Liver (tissue), 8 donors: ENCODE measurements at regions not wholly inside any gene's neighbourhood (a gene's known extent, or its start where the extent isn't known, plus 50 kb on each side); places are given as distances from the start of the nearest gene placed in this dataset.

ENCODE experiments used
- DNase-seq: peaks from one replicate; pipeline ENCODE4 v3.0.0-alpha.2; 2017; ENCODE audit warnings: low spot score
- H3K27ac ChIP-seq, 2 donors: one replicate each; pipeline ENCODE4 v1.7.0; 2013; ENCODE audit warnings: inconsistent platforms in 2 of 2, low read length in 2 of 2, control low read depth in 1 of 2, low read depth in 1 of 2, mild to moderate bottlenecking in 1 of 2
- H3K27me3 ChIP-seq, 4 donors: one replicate each; pipeline versions ENCODE4 v1.6.1 to v1.7.0; 2013; ENCODE audit warnings: low read length in 3 of 4, inconsistent platforms in 1 of 4, mild to moderate bottlenecking in 1 of 4, moderate library complexity in 1 of 4; ENCODE audit not compliant: control insufficient read depth in 4 of 4, insufficient read depth in 4 of 4
- H3K36me3 ChIP-seq, 4 donors: one replicate each; pipeline versions ENCODE4 v1.6.1 to v1.7.0; 2013; ENCODE audit warnings: low read length in 3 of 4, mild to moderate bottlenecking in 3 of 4, low read depth in 1 of 4, moderate library complexity in 1 of 4; ENCODE audit not compliant: control insufficient read depth in 4 of 4, insufficient read depth in 3 of 4
- H3K4me1 ChIP-seq, 4 donors: one replicate each; pipeline versions ENCODE4 v1.6.1 to v1.7.0; 2013; ENCODE audit warnings: low read length in 3 of 4, mild to moderate bottlenecking in 3 of 4, moderate library complexity in 1 of 4; ENCODE audit not compliant: control insufficient read depth in 4 of 4, insufficient read depth in 4 of 4
- H3K4me3 ChIP-seq, 3 donors: one replicate each; pipeline versions ENCODE4 v1.6.1 to v1.7.0; 2013; ENCODE audit warnings: low read length in 3 of 3, control low read depth in 1 of 3, low read depth in 1 of 3, mild to moderate bottlenecking in 1 of 3
- H3K9ac ChIP-seq, 2 donors: one replicate each; pipeline ENCODE4 v1.7.0; 2013; ENCODE audit warnings: low read length in 2 of 2, mild to moderate bottlenecking in 2 of 2, moderate library complexity in 2 of 2, control low read depth in 1 of 2, low read depth in 1 of 2
- H3K9me3 ChIP-seq, 4 donors: one replicate each; pipeline versions ENCODE4 v1.6.1 to v1.7.0; 2013; ENCODE audit warnings: low read length in 3 of 4; ENCODE audit not compliant: control insufficient read depth in 4 of 4
- EGR1 ChIP-seq, 2 donors: IDR thresholded peaks; 2 replicates each; pipeline ENCODE4 v1.6.1; 2016 to 2018; ENCODE audit warnings: antibody characterized with exemption in 2 of 2, low read depth in 2 of 2
- FOXA1 ChIP-seq: IDR thresholded peaks from 2 replicates; pipeline ENCODE4 v1.6.1; 2016; ENCODE audit warnings: antibody characterized with exemption
- HNF4A ChIP-seq, 2 donors: conservative IDR thresholded peaks; 2 replicates each; pipeline ENCODE4 v1.6.1; 2016; ENCODE audit warnings: antibody characterized with exemption in 2 of 2, mild to moderate bottlenecking in 2 of 2
- HNF4G ChIP-seq: IDR thresholded peaks from 2 replicates; pipeline ENCODE4 v1.6.1; 2016; ENCODE audit warnings: antibody characterized with exemption
- JUND ChIP-seq, 2 donors: IDR thresholded peaks; 2 replicates each; pipeline ENCODE4 v1.6.1; 2016; ENCODE audit warnings: antibody characterized with exemption in 2 of 2
- RAD21 ChIP-seq, 2 donors: IDR thresholded peaks; 2 replicates each; pipeline ENCODE4 v1.6.1; 2016; ENCODE audit warnings: antibody characterized with exemption in 2 of 2, mild to moderate bottlenecking in 2 of 2
- RXRA ChIP-seq, 2 donors: IDR thresholded peaks; 2 replicates each; pipeline ENCODE4 v1.6.1; 2017 to 2018; ENCODE audit warnings: antibody characterized with exemption in 2 of 2, mild to moderate bottlenecking in 1 of 2
- SP1 ChIP-seq: IDR thresholded peaks from 2 replicates; pipeline ENCODE4 v1.6.1; 2018; ENCODE audit warnings: antibody characterized with exemption, mild to moderate bottlenecking
- YY1 ChIP-seq: IDR thresholded peaks from 2 replicates; pipeline ENCODE4 v1.6.1; 2016; ENCODE audit warnings: antibody characterized with exemption, mild to moderate bottlenecking
- WGBS: extraction: QIAGEN DNeasy Blood & Tissue Kit; methylation state at CpG from one replicate; pipeline ENCODE4 v1.1.7; 2013; 5-methylcytosine and 5-hydroxymethylcytosine counted together
- TF ChIP-seq, protein P1 (sequence below): IDR thresholded peaks from 2 replicates; pipeline ENCODE4 v1.6.1; 2016; ENCODE audit warnings: antibody characterized with exemption
- TF ChIP-seq, protein P2 (sequence below): fragments of 150-350 bp; IDR thresholded peaks from 2 replicates; pipeline ENCODE4 v1.5.1; 2017; ENCODE audit warnings: improper control_type of control experiment, low read depth, low read length; ENCODE audit not compliant: missing input control
- donor health status: healthy.
- donor health status: healthy.
- donor health status: healthy.
- donor health status: healthy.
- donor health status: healthy.

DNA sequence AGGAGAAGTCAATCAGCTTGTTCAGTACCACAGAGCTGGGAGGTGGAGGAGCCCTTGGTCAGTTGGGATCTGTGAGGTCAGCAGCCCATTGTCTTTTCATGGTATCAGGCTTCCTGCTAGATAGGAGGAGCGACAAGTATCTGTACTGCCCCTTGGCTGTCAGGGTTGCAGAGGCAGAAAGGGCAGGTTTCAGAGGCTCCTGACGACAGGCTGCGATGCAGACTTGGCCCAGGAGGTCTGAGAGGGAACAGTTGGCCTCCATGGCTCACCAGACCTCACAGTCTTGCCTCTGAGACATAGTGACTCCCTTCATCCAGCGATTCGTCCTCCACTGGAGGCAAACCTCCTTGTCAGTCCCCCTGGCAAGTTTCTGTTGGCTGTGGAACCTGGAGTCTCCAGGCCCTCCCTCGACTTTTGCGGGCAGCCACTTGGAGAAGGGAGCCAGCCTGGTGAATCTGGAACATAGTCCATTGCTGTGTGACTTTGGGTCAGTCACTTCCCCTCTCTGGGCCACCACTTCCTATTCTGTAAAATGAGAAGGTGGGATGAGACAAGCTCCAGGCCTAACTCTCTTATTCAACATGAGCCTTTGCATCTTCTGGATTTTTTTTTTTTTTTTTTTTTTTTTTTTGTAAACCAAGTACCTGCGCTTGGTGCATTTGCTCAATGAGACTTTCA, 177.9 kb upstream of the TLE3 start:
- Histone ChIP-seq H3K9me3 (no peaks in the 10 kb centered on the region), H3K4me1 (peaks cover 0 to 6% (median 2%) of the 10 kb centered on the region in 4 donors), H3K9ac (no peak overlapping the region), H3K36me3 (no peaks in the 10 kb centered on the region), H3K4me3 (no peak overlapping the region), H3K27ac (no peak overlapping the region), H3K27me3 (no peaks in the 10 kb centered on the region)
- TF ChIP-seq, protein P1, sequence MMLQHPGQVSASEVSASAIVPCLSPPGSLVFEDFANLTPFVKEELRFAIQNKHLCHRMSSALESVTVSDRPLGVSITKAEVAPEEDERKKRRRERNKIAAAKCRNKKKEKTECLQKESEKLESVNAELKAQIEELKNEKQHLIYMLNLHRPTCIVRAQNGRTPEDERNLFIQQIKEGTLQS, result no peak
- no peak for TF ChIP-seq RXRA (IDR thresholded peaks at IDR 0.05)
- TF ChIP-seq, protein P2, sequence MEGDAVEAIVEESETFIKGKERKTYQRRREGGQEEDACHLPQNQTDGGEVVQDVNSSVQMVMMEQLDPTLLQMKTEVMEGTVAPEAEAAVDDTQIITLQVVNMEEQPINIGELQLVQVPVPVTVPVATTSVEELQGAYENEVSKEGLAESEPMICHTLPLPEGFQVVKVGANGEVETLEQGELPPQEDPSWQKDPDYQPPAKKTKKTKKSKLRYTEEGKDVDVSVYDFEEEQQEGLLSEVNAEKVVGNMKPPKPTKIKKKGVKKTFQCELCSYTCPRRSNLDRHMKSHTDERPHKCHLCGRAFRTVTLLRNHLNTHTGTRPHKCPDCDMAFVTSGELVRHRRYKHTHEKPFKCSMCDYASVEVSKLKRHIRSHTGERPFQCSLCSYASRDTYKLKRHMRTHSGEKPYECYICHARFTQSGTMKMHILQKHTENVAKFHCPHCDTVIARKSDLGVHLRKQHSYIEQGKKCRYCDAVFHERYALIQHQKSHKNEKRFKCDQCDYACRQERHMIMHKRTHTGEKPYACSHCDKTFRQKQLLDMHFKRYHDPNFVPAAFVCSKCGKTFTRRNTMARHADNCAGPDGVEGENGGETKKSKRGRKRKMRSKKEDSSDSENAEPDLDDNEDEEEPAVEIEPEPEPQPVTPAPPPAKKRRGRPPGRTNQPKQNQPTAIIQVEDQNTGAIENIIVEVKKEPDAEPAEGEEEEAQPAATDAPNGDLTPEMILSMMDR, result no peak
- no peak for TF ChIP-seq RAD21 (IDR thresholded peaks at IDR 0.05)
- no peak for TF ChIP-seq JUND (IDR thresholded peaks at IDR 0.05)
- no peak for TF ChIP-seq EGR1 (IDR thresholded peaks at IDR 0.05; ENCODE audit: low read depth in 2 of 2)
- TF ChIP-seq FOXA1, result no peak
- 94% methylated on average over 8 of the region's 8 CpGs for WGBS
- DNase-seq, result no peak

GRCh38 chr15:70274908-70275307, 177.2 kb upstream of the TLE3 start:
- no peak overlapping the region for H3K4me3 ChIP-seq
- H3K27me3 ChIP-seq, result no peaks in the 10 kb centered on the region
- no peak overlapping the region for H3K27ac ChIP-seq
- H3K36me3 ChIP-seq, result no peaks in the 10 kb centered on the region
- DNase-seq, result no peak
- no peaks in the 10 kb centered on the region for H3K9me3 ChIP-seq
- WGBS, result 92% methylated on average over 4 of the region's 4 CpGs
- H3K9ac ChIP-seq, result no peak overlapping the region
- peaks cover 2 to 11% (median 6%) of the 10 kb centered on the region in 4 donors for H3K4me1 ChIP-seq
- TF ChIP-seq HNF4A (conservative IDR thresholded peaks at IDR 0.05) (no peak), FOXA1 (no peak)

DNA sequence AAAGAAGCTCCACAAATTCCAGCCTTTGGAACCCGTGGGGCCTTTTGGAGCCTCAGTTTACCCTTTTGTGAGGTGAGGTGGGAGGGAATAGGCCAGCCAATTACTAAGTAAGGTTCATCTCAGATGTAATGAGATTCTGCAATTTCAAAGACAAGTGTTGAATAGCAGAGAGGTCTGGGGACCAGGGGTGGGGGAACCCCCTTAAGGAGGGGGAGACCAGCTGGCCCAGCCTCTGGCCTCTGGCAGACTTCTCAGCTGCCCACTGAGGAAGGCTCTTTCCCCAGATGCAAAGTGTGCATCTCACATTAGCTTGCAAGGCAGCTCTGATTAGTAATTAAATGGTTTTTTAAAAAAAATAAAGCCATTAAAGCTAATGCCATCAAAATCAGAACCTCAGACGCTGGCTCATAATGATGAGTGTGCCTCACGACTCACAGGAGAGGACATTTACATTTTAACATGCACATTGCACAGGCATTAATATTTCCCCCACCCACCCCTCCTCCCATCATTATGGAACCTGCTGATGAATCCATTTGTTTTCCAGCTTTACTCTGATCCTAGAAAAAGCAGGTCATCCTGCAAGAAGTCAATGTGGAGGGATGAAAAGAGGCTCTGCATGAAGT, 176.7 kb upstream of the TLE3 start:
- H3K27me3 ChIP-seq, result no peaks in the 10 kb centered on the region
- no peak overlapping the region for H3K27ac ChIP-seq
- no peak for TF ChIP-seq YY1
- no peak for TF ChIP-seq HNF4G
- TF ChIP-seq SP1, result no peak
- TF ChIP-seq, protein P2, result no peak
- no peak for TF ChIP-seq RAD21 (IDR thresholded peaks at IDR 0.05)
- no peak for TF ChIP-seq JUND (IDR thresholded peaks at IDR 0.05)
- no peak for TF ChIP-seq RXRA (IDR thresholded peaks at IDR 0.05)
- TF ChIP-seq FOXA1, result no peak
- WGBS, result 93% methylated on average over 3 of the region's 3 CpGs
- peaks cover 2 to 16% (median 10%) of the 10 kb centered on the region in 4 donors for H3K4me1 ChIP-seq
- DNase-seq, result no peak
- H3K9ac ChIP-seq, result no peak overlapping the region
- H3K9me3 ChIP-seq, result no peaks in the 10 kb centered on the region
- no peak overlapping the region for H3K4me3 ChIP-seq
- no peaks in the 10 kb centered on the region for H3K36me3 ChIP-seq
